WERI-Rb-1 (cell line): ENCODE measurements at regions not wholly inside any gene's neighbourhood (a gene's known extent, or its start where the extent isn't known, plus 50 kb on each side); places are given as distances from the start of the nearest gene placed in this dataset.

Experiments
- DNase-seq: peaks from one replicate; pipeline ENCODE4 v3.0.0-alpha.2; 2020
- H3K27ac ChIP-seq: fragments of 250-450 bp; sonication (Bioruptor Pico); 2 replicates; pipeline ENCODE4 v1.5.1; 2020; ENCODE audit warnings: mild to moderate bottlenecking, moderate library complexity
- H3K27me3 ChIP-seq: fragments of 250-450 bp; sonication (Bioruptor Pico); 2 replicates; pipeline ENCODE4 v1.5.1; 2021; ENCODE audit warnings: mild to moderate bottlenecking, low read depth, moderate library complexity; ENCODE audit not compliant: insufficient read depth, severe bottlenecking
- H3K36me3 ChIP-seq: fragments of 250-450 bp; sonication (Bioruptor Pico); 2 replicates; pipeline ENCODE4 v1.5.1; 2020; ENCODE audit warnings: mild to moderate bottlenecking, moderate library complexity
- H3K4me3 ChIP-seq: 2 replicates; pipeline ENCODE4 v1.5.1; 2011; ENCODE audit warnings: low read depth, mild to moderate bottlenecking, control low read depth, low read length
- H3K9me3 ChIP-seq: fragments of 250-450 bp; sonication (Bioruptor Pico); 2 replicates; pipeline ENCODE4 v1.5.1; 2021; ENCODE audit warnings: mild to moderate bottlenecking, moderate library complexity; ENCODE audit not compliant: severe bottlenecking
- CTCF ChIP-seq: IDR thresholded peaks from 2 replicates; pipeline ENCODE4 v1.5.1; 2011; ENCODE audit warnings: low read depth, mild to moderate bottlenecking, control low read depth, inconsistent platforms, low read length

GRCh38 chr2:119049968-119050704 lies 108.1 kb downstream of the MARCO start:
- Histone ChIP-seq H3K4me3 (no peak overlapping the region), H3K27me3 (no peaks in the 10 kb centered on the region), H3K27ac (peak overlapping the region; percentile 56), H3K9me3 (peaks cover 6% of the 10 kb centered on the region), H3K36me3 (no peaks in the 10 kb centered on the region)
- TF ChIP-seq CTCF = peak; percentile 47; the same call in 1 of the 2 replicates
- DNase-seq = peak; percentile 71
